GM12892 (cell line): ENCODE measurements at regions not wholly inside any gene's neighbourhood (a gene's known extent, or its start where the extent isn't known, plus 50 kb on each side); places are given as distances from the start of the nearest gene placed in this dataset.

Experiments
- POLR2A ChIP-seq: IDR thresholded peaks from 2 replicates; pipeline ENCODE4 v1.6.1; 2011; ENCODE audit warnings: low read depth, low read length, control low read depth
- POLR2AphosphoS5 ChIP-seq: IDR thresholded peaks from 2 replicates; pipeline ENCODE4 v1.6.1; 2011; ENCODE audit warnings: low read depth, low read length, control low read depth
- TAF1 ChIP-seq: IDR thresholded peaks from 2 replicates; pipeline ENCODE4 v1.6.1; 2011; ENCODE audit warnings: low read depth, mild to moderate bottlenecking, control low read depth, low read length, borderline replicate concordance

GRCh38 chr5:148739023-148739422 is 84.7 kb upstream of the HTR4 start:
- TF ChIP-seq POLR2AphosphoS5 (no peak), POLR2A (no peak), TAF1 (no peak)
